Nucleus accumbens (tissue), 56 donors: ENCODE measurements at regions not wholly inside any gene's neighbourhood (a gene's known extent, or its start where the extent isn't known, plus 50 kb on each side); places are given as distances from the start of the nearest gene placed in this dataset.
"Not testable (repeated sequence)": the region's sequence is repeated elsewhere in the genome, so short reads cannot be mapped to it uniquely, and the experiment has no call there.

Experiments used
- DNase-seq, 56 donors: peaks; one replicate each; lab custom pipeline; 2025; lab: John Stamatoyannopoulos, UW

GRCh38 chr18:51248685-51249084 is 51.2 kb upstream of the MEX3C start:
- DNase-seq: no peak

GRCh38 chr18:51250006-51250405 is 52.5 kb upstream of the MEX3C start:
- no peak for DNase-seq

- DNase-seq: no peak
Observed at GRCh38 chr18:51250458-51251024, 53.1 kb upstream of the MEX3C start.

- DNase-seq: no peak
Observed at GRCh38 chr18:51251625-51252024, 54.1 kb upstream of the MEX3C start.

GRCh38 chr18:51253476-51253875 is 56.0 kb upstream of the MEX3C start:
- no peak for DNase-seq

GRCh38 chr18:51255693-51256092 is 58.2 kb upstream of the MEX3C start:
- DNase-seq: no peak

GRCh38 chr18:51257150-51257549 is 59.7 kb upstream of the MEX3C start:
- no peak for DNase-seq

GRCh38 chr18:51260118-51260517 is 62.6 kb upstream of the MEX3C start:
- DNase-seq: no peak

GRCh38 chr18:51266077-51266476 is 68.6 kb upstream of the MEX3C start:
- DNase-seq: not testable (repeated sequence)

- no peak for DNase-seq
Observed at GRCh38 chr18:51266773-51267172, 69.3 kb upstream of the MEX3C start.

- no peak for DNase-seq
Observed at GRCh38 chr18:51273437-51273836, 76.0 kb upstream of the MEX3C start.

- peak in 1 of 56 donors; percentile 4 for DNase-seq
Observed at GRCh38 chr18:51275712-51276476, 78.4 kb upstream of the MEX3C start.

GRCh38 chr18:51278045-51278649 is 80.7 kb upstream of the MEX3C start:
- DNase-seq: peak in 43 of 56 donors; percentile 1 to 64 (median 20)

- DNase-seq: no peak
Observed at GRCh38 chr18:51279367-51279984, 82.0 kb upstream of the MEX3C start.

GRCh38 chr18:51287818-51288508 is 90.5 kb upstream of the MEX3C start:
- no peak for DNase-seq

- DNase-seq: no peak
Observed at GRCh38 chr18:51288582-51288981, 91.1 kb upstream of the MEX3C start.

GRCh38 chr18:51290860-51291259 is 93.4 kb upstream of the MEX3C start:
- DNase-seq: no peak

- DNase-seq: no peak
Observed at GRCh38 chr18:51300912-51301311, 103.4 kb upstream of the MEX3C start.

GRCh38 chr18:51301376-51301775 is 103.9 kb upstream of the MEX3C start:
- no peak for DNase-seq

GRCh38 chr18:51316677-51317076 is 119.2 kb upstream of the MEX3C start:
- no peak for DNase-seq

GRCh38 chr18:51321696-51322095 is 124.2 kb upstream of the MEX3C start:
- DNase-seq: no peak
